ENCODE measurements at regions not wholly inside any gene's neighbourhood (a gene's known extent, or its start where the extent isn't known, plus 50 kb on each side); places are given as distances from the start of the nearest gene placed in this dataset.

DNA sequence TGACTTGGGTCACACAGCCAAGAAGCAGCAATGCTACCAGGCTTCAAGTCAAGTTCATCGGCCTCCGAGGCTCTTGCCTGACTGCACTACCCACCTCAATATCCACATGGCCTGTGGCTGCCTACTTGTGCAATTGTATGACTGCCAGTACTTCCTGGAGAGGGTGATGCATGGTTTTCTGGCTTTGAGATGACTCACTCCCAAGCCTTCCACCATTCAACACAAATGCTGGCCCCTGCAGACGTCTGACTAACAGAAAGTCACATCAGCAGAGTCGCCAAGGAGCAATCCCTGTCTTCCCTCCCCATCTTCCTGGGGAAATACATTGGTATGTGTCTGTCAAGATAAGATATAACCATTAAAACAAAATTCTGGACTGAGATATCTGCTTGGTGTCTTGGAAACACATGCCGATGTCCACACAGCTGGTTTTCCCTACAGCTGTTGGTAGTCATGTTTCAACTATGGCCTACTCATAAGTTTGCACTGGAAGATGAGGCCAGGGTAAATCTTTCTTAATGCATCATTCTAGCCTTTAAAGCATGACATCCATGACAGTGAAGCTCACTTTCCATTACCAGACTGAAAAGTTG is 79.6 kb upstream of the SPATA12 start:
- peaks cover 20 to 30% of the 10 kb centered on the region in 2 donors for H3K4me1 ChIP-seq (replicated peaks in 1 of 2)
- WGBS, 4 donors = 39 to 44% (median 39%) methylated on average over 5 of the region's 5 CpGs
- H3K27me3 ChIP-seq = no peaks in the 10 kb centered on the region
- peak; percentile 63 to 89 (median 88) for DNase-seq
- TF ChIP-seq POLR2A (IDR thresholded peaks at IDR 0.05) = no peak
- TF ChIP-seq, protein P1, sequence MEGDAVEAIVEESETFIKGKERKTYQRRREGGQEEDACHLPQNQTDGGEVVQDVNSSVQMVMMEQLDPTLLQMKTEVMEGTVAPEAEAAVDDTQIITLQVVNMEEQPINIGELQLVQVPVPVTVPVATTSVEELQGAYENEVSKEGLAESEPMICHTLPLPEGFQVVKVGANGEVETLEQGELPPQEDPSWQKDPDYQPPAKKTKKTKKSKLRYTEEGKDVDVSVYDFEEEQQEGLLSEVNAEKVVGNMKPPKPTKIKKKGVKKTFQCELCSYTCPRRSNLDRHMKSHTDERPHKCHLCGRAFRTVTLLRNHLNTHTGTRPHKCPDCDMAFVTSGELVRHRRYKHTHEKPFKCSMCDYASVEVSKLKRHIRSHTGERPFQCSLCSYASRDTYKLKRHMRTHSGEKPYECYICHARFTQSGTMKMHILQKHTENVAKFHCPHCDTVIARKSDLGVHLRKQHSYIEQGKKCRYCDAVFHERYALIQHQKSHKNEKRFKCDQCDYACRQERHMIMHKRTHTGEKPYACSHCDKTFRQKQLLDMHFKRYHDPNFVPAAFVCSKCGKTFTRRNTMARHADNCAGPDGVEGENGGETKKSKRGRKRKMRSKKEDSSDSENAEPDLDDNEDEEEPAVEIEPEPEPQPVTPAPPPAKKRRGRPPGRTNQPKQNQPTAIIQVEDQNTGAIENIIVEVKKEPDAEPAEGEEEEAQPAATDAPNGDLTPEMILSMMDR (IDR thresholded peaks at IDR 0.05) = no peak
- intact Hi-C loops (cut with DNase I) = no loop called here
- no peak overlapping the region for H3K4me3 ChIP-seq
- H3K27ac ChIP-seq = peak overlapping the region in 4 of 5 donors; percentile 3 to 79 (median 59)
- no peaks in the 10 kb centered on the region for H3K36me3 ChIP-seq (replicated peaks in 1 of 2)
- no peaks in the 10 kb centered on the region for H3K9me3 ChIP-seq (replicated peaks in 1 of 3)

DNA sequence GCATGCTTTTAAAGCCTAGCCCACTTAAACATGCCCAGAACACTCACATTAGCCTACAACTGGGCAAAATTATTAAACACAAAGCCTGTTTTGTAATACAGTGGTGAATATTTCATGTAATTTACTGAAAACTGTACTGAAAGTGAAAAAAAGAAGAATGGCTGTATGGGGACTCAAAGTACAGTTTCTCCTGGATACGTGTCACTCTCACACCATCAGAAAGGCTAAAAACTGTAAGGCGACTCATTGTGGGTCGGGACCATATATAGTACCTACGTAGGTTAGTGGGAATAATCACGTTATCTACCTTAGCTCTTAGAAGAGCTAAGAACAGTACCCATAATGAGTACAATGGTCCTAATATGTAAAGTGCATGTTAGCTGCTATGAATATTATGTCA is 80.2 kb upstream of the SPATA12 start:
- peak overlapping the region in 2 of 5 donors; percentile 74 to 79 for H3K27ac ChIP-seq
- DNase-seq = peak in 1 of 7 donors; percentile 0
- peaks cover 21 to 31% of the 10 kb centered on the region in 2 donors for H3K4me1 ChIP-seq (replicated peaks in 1 of 2)
- intact Hi-C loops (cut with DNase I) = no loop called here
- H3K9me3 ChIP-seq (replicated peaks in 1 of 3) = no peaks in the 10 kb centered on the region
- H3K4me3 ChIP-seq = no peak overlapping the region
- no peaks in the 10 kb centered on the region for H3K36me3 ChIP-seq (replicated peaks in 1 of 2)
- TF ChIP-seq, protein P1 (IDR thresholded peaks at IDR 0.05) = no peak
- no peak for TF ChIP-seq POLR2A (IDR thresholded peaks at IDR 0.05)
- H3K27me3 ChIP-seq = no peaks in the 10 kb centered on the region
- WGBS, 4 donors = 91 to 95% (median 93%) methylated on average over 5 of the region's 5 CpGs

DNA sequence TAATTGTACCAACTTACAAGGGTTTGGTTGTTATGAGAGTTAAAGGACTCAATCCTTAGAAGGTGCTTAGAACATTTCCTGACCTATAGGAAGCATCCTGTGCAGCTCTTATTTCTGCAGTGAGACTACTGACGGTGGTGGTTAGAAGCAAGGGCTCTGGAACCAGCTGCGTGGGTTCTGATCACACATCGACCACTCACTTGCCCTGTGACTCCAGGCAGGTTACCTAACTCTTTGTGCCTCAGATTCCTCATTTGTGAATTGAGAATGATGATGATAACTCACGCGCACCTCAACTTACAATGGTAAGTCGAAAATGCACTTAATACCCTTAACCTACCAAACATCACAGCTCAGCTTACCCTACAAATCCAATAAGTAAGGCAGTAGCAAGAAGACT is 80.7 kb upstream of the SPATA12 start:
- Histone ChIP-seq H3K27me3 (no peaks in the 10 kb centered on the region), H3K4me3 (no peak overlapping the region), H3K36me3 (replicated peaks in 1 of 2) (no peaks in the 10 kb centered on the region), H3K27ac (peak overlapping the region in 1 of 5 donors; percentile 79), H3K9me3 (replicated peaks in 1 of 3) (no peaks in the 10 kb centered on the region), H3K4me1 (replicated peaks in 1 of 2) (peaks cover 21 to 31% of the 10 kb centered on the region in 2 donors)
- WGBS, 4 donors = 79 to 94% (median 87%) methylated on average over 5 to 6 of the region's 6 CpGs
- peak in 2 of 7 donors; percentile 3 to 21 for DNase-seq
- intact Hi-C loops (cut with DNase I) = loop anchor here in 1 of 2 donors (5.0 kb wide), 1 partner anchor 172 kb away; no protein-coding TSS in a partner anchor
- no peak for TF ChIP-seq POLR2A (IDR thresholded peaks at IDR 0.05)
- TF ChIP-seq, protein P1 (IDR thresholded peaks at IDR 0.05) = no peak

DNA sequence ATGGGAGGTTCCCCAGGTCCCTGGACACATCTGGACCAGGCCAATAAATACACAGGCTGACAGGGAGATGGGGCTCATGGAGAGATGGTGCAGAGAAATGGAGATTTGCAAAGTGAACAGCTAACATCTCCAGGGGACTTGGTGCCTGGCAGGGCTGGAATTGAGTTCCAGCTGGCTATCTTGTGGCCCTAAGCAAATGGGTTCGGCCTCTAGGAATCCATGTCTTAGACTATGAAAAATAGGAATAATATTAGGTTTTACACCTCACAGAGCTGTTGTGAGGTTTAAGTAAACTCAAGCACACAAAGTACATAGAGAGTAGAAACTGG is 82.9 kb upstream of the SPATA12 start:
- Histone ChIP-seq H3K36me3 (replicated peaks in 1 of 2) (no peaks in the 10 kb centered on the region), H3K4me1 (replicated peaks in 1 of 2) (peaks cover 21 to 31% of the 10 kb centered on the region in 2 donors), H3K27ac (peak overlapping the region in 4 of 5 donors; percentile 45 to 88 (median 76)), H3K4me3 (no peak overlapping the region), H3K27me3 (no peaks in the 10 kb centered on the region), H3K9me3 (replicated peaks in 1 of 3) (no peaks in the 10 kb centered on the region)
- intact Hi-C loops (cut with DNase I) = loop anchor here in 1 of 2 donors (5.0 kb wide), 1 partner anchor 170 kb away; no protein-coding TSS in a partner anchor
- TF ChIP-seq POLR2A (IDR thresholded peaks at IDR 0.05) = no peak
- TF ChIP-seq, protein P1 (IDR thresholded peaks at IDR 0.05) = no peak
- DNase-seq = no peak
- WGBS, 4 donors = 89 to 100% (median 93%) methylated on average over 1 of the region's 1 CpG

All from adrenal gland (tissue), 9 donors.